Fibroblast of upper back skin (primary cell): ENCODE measurements at regions not wholly inside any gene's neighbourhood (a gene's known extent, or its start where the extent isn't known, plus 50 kb on each side); places are given as distances from the start of the nearest gene placed in this dataset.
"Not testable (repeated sequence)": the region's sequence is repeated elsewhere in the genome, so short reads cannot be mapped to it uniquely, and the experiment has no call there.

Experiments
- DNase-seq: peaks from one replicate; pipeline ENCODE4 v3.0.0-alpha.2; 2013

DNA sequence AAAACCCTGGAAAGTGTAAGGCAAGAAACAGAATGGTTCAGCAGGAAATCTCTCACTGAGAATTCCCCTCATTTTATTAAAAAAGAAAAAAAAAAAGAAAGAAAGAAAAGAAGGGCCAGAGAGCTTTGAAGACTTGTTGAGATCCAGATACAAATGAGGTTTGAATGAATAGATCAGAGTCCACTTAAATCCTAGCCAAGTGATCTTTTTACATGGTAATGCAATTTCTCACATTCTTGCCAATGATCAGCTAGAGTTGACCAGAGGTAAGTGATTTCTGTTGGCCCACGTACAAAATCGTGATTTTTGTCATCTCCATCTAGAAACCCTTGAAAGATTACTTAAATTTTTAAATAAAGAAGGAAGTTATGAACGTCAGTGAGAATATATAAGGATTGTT, 261.5 kb upstream of the PCSK5 start:
- DNase-seq, result no peak

DNA sequence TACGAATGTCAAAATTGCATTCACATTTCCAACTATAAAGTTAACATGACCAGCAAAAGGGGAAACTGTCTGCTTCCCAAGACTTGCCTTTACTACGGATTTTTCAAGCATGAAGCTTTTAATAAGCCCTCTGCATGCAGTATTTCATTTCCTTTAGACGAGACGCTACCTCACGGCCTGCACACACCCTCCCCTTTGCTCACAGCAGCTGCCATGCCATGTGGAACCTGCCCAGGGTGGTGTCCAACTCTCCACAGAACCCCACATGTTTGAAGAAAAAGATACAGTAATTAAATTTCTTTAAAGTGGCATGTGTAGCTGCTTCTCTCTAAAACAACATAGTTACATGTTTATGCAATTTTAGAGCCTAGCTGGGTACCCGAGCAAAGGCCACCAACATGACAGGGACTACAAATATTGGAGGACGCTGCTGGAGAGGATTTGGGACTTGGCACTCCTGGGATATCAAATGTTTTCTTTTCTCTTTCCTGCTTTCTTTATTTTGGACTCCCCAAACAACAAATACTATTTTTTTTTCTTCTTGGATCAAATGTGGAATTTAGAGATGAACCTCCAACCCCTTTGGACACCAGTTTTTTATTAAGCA, 256.9 kb upstream of the PCSK5 start:
- DNase-seq, result no peak

DNA sequence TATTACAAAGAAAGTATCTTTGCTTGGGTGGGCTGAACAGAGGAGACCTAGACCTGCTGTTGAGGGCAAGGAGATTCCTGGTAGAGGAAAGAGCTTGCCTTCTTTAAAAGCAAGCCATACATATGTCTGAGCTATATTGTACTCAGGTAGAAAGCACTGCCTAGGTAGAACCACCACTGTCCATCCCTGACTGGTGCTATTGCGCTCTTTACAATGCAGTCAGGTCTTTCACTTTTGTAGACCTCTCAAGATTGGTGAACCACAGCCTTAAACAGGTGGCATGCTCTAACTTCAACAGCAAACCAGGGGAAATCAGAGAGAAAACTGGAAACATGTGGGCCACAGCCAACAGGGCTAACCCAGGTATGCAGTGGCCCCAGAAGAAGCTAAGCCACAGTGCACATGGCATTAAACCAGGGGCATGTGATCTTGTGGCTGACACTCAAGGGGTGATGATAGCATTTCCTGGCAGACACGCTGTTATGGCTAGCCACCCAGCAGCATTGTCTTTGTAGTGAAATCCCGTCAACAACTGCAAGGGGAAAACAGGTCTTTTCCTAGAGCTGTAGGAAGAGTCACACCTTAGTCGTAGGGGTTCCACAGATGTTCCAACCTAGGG, 253.9 kb upstream of the PCSK5 start:
- DNase-seq, result no peak

DNA sequence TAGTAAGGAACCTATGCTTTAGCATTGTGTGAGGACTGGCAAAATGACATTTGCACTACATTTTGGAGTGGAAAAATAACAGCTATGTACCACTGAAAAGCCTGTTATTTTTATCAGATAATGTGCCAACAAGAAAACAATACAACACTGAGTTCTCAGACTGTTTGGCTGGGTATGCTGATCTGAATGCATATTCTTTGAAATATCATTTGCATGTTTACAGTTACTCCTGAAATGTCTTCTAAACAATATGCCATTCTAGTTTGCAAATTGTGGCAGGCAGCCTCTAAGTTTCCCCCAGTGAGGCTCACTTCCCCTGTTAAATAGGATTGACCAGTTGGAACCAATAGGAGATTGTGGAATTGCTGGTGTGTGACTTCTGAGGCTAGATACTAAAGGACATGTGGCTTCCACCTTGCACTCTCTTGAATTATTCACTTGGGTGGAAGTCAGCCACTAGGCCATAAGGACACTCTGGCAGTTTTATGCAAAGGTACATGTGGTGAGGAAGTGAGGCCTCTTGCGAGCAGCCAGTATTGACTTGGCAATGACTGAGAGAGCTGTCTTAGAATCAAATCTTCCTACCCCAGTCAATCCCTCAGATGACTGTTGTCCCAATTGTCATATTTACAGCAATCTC, 250.4 kb upstream of the PCSK5 start:
- no peak for DNase-seq

DNA sequence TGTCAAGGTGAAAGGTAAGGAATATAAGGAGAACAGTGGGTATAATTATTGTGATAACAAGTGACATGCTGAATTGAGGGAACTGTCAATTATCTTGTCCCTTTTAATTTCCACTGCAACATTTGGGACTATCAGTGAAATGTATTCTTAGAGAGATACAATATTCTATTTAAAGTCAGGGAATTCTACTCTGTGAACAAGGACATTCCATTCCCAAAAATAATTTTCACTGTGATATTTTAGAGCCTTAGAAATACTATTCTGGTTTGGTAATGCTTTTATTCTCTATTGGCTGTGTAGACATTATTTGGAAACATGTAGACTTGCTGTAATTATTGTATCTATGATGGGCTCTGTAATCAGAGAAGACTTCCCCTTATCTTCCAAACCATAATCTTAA, 248.0 kb upstream of the PCSK5 start:
- no peak for DNase-seq

DNA sequence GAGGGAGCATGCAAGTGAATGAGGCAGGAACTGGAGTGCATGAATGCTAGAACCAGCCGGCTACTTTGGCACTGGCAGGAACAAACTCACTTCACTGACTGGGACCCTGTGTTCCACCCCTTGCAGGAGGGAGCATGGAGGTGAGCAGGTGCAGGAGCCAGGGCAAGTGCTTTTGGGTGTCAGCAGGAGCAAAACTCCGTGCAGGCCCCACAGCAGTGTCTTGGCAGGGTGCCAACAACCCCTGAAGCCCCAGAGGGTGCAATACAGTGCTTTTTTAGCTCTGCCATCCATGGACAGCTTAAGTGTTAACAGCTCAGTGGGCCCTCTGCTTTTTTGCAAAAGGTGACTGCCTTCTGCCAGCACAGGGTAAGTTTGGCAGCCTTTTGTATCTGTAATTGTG, 245.8 kb upstream of the PCSK5 start:
- DNase-seq, result no peak

DNA sequence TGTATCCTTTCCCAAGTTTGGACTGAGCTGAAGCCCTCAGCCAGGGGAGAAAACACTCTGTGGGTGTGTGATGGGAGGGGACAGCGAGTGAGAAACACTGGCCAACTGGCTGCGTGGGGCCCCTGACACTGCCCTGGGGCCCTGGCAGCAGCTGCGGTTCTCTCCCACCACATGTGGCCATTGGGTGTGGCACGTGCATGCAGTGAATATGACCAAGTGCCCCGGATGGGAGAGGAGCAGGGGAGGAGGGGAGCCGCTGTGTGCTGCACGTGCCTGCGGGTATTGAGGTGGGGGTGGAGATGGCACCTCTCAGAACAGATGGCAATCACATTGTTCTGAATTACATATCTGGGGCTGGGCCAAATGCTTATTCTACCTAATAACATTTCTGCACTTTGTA, 242.4 kb upstream of the PCSK5 start:
- no peak for DNase-seq

DNA sequence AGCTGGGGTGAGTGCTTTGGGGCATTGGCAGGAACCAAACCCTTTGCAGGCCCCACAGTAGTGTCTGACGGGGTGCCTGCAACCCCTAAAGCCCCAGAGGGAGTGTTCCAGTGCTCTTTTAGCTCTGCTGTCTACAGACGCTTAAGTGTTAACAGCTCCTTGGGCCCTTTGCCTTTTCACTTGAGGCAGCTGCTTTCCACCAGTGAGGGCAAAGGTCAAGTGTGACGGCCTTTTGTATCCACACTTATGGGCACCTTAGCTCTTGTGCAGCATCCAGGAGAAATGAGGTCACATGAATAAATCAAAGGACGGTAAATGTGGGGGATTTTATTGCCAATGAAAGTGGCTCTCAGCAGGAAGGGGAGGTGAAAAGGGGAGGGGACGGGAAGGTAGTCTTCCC, 241.4 kb upstream of the PCSK5 start:
- no peak for DNase-seq

DNA sequence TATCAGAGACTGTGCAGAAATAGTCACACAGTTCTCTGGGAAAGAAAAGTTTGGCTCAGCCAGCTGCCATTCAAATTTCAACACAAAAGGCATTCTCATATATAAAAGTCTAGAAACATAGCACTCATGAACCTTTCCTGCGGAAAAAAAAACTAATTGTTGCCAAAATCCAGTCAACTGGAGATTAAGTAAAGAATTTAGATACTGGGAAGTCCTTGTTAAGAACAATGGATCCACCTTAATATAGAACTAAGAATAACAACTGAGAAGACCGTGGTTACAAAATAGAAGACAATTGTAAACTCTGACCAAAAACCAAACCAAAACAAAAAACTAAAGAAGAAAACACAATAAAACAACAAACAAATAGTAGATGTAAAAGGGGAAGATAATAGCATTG, 238.8 kb upstream of the PCSK5 start:
- DNase-seq, result no peak

DNA sequence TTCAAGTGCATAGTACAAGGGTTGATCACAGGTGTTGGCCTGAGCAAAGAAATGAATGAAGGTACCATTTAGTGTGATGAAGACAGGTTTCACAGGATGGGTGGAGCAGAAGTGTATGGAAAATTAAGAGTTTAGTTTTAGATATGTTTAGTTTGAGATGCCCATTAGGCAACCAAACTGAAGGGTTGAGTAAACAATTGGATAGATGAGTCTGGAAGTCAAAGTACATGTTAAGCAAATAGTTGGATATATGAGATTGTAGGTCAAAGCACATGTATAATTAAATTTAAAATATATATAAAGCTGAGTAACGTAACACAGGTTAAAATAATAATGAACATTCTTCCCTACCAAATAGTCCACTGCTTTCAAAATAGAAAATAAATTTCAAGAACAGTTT, 237.1 kb upstream of the PCSK5 start:
- DNase-seq, result no peak

DNA sequence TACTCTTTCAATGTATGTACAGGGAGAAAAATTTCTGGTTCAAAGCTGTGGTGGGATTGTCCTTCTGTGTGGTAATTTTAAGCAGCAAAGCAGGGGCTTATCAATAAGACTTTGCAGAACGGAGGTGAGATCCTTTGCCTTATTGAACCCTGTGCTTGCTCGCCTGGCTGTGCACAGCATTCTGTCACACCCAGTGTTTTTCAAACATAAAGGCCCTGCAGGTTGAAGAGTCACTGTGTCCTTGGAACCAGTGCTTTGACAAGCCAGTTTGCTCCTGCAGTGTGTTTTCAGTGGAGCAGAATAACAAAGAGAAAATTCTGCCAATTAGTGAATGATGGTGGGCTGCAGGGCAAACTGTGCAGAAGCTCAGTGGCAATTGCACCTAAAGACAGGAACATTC, 236.7 kb upstream of the PCSK5 start:
- DNase-seq, result no peak

DNA sequence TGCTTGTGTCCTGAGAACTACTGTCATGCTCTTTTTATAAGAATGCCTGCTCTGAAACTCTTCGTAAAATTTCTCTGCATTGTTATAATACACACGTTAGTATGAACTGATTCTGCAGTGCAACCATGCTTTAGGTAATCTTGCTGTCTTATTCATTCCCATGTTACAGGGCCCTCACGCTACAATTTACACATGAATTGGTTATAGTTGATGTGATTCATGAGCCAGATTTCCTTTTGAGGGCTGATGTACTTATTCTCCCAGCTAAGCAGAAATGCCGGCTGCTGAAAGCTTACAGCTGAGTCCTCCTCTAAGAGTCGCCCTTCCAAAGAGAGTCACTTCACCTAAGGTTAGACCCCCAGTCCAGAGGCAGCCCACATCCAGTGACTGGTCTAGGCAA, 233.5 kb upstream of the PCSK5 start:
- no peak for DNase-seq

DNA sequence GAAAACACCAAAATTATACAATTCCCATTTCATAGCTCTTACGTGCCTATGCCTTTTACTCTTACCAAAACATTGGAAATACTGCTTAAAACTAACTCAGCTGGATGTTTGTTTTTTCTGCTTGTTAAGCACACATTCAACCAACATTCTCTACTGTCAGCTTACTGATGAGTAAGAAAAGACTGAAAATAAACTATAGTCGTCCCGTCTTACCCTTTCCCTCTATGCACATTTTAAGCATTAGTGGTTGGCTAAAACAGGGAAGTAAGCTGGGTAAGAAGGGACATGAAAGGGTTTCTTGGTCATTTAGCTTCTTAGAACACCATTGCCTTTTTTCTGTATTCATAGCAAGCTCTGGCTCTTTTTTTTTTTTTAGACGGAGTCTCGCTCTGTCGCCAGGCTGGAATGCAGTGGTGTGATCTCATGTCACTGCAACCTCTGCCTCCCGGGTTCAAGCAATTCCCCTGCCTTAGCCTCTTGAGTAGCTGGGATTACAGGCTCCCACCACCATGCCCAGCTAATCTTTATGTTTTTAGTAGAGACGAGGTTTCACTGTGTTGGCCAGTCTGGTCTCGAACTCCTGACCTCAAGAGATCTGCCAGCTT, 232.1 kb upstream of the PCSK5 start:
- peak; percentile 12 for DNase-seq

DNA sequence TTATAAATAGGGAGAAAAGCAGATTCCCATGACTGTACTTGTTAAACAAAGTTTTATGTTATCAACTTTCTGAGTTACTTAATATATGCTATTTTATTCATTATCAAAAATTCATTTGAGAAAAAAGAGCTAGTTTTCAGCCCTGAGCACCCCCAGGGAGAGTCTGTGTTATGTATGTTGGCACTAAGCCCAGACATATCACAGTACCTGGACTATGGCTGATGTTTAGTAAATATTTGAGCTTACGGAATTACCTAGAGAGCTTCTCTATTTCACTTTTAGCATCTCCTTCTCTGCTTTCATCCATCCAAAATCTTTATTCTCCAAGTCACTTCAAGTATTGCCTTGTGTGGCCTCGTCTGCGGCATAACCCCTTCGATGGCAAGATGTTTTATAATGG, 225.9 kb upstream of the PCSK5 start:
- no peak for DNase-seq

DNA sequence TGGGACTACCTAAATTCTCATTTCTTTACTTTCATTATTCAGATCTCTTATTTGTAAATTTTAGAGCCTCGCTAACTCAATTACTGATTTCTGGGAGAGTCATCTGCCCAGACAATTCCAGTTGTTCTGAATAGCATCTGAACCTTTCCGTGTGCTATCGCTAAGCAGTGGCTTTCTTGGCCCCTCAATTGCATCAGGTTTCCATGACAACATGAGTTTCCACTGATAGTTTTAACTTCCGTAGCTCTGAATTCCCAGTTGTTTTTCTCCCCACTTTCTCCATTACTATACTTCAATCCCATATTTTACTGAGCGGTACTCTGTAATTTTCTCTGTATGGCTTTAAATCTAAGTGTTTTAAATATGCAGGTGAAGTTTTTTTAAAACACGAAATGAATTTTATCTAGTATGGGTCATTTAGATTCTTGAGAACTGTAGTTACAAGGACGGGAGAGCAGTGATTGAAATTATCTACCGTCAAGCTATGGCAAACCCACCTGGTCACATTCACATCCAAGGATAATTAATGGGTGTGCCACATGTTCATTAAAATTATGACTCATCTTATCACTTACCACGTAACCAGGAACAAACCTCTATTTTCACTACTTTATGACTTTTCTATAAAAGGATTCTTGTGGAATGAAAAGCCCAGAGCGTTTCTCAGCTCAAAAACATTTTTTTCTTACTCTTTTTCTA, 223.5 kb upstream of the PCSK5 start:
- DNase-seq, result no peak

DNA sequence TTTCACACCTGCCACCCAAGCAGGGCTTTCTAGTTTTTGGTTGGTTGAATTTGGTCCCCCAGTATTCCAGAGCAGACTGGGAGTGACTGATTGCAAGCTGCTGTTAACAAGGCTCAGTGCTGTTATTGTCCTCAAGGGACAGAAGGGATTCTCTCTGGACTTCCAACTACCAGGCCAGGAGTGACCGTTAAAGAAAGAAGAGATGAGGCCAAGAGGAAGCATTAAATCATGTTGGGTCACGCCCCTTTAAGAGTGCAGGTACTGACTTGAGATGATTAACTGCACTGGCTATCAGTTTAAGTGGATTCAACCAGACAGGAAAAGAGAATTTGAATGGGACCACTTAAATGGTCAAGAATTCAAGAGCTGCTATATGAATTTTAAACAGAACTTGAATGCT, 220.8 kb upstream of the PCSK5 start:
- DNase-seq, result no peak

DNA sequence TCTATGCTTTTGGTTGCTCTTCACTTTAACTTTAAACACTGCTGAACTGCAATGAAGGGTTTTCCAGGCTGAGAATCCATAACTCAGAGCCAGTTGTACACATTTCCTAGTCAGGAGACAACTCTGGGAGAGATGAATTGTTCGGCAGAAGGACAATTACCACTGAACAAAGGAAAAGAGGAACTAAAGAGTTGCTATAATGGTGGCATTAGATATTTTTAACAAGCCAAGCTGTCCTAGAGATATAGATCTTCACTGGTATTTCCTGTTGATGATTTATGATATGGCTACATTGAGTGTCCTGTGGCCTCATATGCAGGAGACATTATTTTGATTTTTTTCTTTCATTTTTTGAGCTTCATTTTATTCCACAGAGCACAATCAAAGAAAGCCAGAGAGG, 219.1 kb upstream of the PCSK5 start:
- DNase-seq, result no peak

DNA sequence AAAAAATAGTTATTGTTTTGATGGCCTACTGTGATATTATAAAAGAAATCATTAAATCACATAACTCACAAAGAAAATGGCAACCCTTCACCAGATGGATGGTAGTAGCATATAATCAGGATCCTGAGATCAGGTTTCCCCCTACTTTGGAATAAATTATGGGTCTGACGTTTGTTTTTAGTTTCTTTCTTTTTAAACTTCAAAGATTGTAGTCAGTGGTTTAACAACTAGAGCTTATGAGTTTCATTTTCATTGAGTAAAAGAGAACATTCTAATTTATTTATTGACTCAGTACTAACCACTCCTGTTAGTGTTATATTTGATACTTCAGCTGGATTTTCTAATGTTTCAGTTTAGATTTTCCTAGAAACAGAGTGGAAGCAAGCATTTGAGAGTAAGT, 218.0 kb upstream of the PCSK5 start:
- no peak for DNase-seq

DNA sequence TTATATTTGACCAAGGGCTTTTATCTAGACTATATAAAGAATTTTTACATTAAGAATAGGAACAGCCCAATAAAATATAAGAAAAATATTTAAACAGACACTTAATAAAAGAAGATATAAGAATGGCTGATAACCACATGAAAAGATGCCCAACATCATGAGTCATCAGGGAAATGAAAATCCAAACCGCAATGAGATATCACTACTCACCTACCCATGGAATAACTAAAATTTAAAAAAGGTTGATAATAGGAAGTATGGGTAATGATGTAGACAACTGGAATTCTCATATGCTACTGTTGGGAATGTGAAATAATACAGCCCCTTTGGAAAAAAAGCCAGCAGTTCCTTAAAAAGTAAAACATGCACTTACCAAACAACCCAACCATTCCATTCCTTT, 206.9 kb upstream of the PCSK5 start:
- DNase-seq, result peak; percentile 29

DNA sequence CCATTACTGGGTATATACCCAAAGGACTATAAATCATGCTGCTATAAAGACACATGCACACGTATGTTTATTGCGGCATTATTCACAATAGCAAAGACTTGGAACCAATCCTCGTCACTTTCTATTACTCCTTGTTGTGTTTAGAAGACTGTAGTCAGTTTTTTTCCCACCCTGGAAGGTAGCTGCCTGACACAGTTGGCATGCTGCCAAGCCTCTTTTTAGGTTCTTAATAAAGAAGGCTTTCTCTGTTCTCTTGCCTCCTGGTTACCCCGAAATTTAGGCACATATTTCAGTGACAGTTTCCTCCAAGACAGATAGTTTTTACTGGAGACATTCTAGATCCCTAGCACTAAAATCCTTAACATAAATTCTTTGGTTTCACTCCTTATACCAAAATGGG, 205.4 kb upstream of the PCSK5 start:
- DNase-seq, result no peak

DNA sequence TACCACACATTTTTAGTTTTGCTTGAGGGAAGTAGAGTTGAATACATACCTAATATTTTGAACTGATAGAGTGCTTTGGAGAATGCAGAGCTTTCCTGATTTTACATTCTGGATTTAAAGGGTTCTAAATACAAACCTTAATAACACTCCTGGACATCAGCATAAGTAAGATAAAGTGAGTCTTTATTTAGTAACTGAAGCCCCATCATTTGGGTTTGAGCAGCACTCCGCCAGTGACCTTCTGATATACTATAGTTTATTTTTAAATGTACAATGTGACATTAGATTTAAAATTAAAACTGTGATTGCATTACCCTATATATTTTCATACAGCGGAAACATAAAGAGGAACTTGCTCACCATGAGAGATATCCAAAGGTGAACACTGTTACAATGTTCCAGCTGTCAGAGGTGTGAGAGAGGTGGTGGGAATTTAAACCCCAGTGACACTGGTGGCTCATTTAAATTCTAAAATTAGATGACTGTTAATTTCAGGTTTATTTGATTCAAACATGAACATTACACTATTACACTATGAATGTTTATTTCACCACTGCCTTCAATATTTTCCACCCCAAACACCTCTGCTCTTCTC, 203.0 kb upstream of the PCSK5 start:
- DNase-seq, result no peak

DNA sequence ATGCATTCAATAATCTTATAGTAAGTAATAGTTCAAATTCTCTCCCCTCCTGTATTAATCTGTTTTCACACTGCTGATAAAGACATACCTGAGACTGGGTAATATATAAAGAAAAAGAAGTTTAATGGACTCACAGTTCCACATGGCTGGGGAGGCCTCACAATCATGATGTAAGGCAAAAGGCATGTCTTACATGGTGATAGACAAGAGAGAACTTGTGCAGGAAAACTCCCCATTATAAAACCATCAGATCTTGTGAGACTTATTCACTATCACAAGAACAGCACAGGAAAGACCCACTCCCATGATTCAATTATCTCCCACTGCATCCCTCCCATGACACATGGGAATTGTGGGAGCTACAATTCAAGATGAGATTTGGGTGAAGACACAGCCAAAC, 199.9 kb upstream of the PCSK5 start:
- DNase-seq, result not testable (repeated sequence)

DNA sequence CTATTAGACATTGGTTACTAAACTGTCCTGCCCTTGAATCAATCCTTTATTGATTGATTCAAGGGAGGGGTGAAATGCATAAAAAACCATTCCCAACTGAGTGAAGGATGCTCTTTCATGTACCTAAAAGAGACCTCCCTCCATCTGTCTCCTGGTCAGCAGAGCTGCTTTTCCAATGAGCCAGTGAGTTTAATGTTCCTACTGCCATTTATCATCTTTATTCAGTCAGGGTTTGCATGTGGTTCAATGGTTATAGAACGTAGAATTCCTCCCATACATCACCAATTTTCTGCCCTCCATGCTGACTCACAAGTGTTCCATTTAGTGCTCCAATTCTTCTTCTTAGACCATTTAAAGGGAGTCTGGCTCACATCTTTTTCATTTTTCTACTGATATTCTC, 199.1 kb upstream of the PCSK5 start:
- DNase-seq, result no peak
